HK-2 (cell line): ENCODE measurements at regions not wholly inside any gene's neighbourhood (a gene's known extent, or its start where the extent isn't known, plus 50 kb on each side); places are given as distances from the start of the nearest gene placed in this dataset.
A peak's percentile ranks its signal among the peaks of the same experiment; 100 is the strongest.
"Not testable (repeated sequence)": the region's sequence is repeated elsewhere in the genome, so short reads cannot be mapped to it uniquely, and the experiment has no call there.

Source experiments
- DNase-seq: peaks from one replicate; pipeline ENCODE4 v3.0.0-alpha.2; 2018; ENCODE audit not compliant: unreplicated experiment

DNA sequence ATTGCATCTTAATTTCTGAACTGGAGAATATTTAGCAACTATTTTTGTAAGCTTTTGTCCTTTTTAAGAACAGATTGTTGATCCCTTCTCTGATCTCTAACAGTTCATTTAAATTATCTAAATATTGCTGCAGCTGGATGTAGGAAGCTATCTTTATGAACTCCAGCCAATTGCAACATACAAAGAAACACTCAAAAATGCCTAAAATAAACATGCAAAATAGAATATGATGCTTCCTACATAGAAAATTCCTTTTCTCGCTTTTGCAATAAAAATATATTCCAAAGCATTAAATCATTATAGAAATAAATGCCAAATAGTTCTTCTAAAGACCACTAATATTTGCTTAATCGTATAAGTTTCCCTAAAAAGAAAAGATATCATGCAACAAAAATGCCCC lies 218.6 kb downstream of the LURAP1L start:
- DNase-seq: no peak

GRCh38 chr9:12997009-12997408 lies 222.2 kb downstream of the LURAP1L start:
- DNase-seq: no peak

DNA sequence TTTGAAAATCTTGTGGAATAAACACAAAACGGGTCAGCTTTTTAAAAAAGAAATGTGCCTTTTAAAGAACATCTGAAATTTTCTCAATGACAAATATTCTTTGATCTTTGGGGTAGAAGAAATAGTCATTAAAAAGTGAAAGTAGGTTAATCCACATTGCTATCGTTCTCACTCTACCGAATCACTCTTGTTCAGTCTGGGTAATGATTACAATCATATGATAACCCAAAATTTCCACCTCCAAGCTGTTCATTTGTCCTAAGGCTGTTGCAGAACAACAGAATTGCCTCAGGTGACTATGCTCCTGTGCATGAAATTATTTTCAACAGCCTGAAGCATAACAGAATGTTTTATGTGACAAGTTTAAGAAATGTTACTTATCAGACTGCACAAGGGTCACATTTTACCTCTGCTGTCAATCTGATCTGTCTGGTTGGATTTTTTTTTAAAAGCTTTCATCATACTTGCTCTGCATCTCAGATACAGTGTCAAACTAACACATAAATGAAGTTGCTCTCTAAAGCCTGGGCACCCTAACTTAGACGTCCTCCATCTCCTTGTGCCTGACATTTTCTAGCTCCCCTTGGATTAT lies 227.3 kb downstream of the LURAP1L start:
- no peak for DNase-seq

- no peak for DNase-seq
Measured at GRCh38 chr9:13002740-13003139, 227.9 kb downstream of the LURAP1L start.

- DNase-seq: no peak
Measured at GRCh38 chr9:13009871-13010270, 235.1 kb downstream of the LURAP1L start.

GRCh38 chr9:13013991-13014883 lies 239.4 kb downstream of the LURAP1L start:
- DNase-seq: no peak

DNA sequence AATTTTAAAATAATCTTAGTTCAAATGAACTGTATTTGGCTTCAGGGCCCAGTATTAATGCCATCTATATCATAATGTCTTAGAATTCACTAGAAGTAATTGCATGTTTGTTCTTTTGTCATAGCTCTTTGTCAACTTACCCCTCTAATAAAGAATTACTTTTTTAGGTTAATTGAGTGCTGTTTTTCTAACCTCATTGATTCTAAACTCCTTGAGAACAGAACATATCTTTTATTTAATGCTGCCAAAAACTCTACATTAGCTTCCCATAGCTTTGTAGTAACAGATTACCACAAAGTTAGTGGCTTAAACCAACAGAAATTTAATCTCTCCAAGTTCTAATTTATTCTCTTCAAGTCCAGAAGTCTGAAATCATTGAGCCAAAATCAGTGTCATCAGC lies 242.4 kb downstream of the LURAP1L start:
- DNase-seq: no peak

DNA sequence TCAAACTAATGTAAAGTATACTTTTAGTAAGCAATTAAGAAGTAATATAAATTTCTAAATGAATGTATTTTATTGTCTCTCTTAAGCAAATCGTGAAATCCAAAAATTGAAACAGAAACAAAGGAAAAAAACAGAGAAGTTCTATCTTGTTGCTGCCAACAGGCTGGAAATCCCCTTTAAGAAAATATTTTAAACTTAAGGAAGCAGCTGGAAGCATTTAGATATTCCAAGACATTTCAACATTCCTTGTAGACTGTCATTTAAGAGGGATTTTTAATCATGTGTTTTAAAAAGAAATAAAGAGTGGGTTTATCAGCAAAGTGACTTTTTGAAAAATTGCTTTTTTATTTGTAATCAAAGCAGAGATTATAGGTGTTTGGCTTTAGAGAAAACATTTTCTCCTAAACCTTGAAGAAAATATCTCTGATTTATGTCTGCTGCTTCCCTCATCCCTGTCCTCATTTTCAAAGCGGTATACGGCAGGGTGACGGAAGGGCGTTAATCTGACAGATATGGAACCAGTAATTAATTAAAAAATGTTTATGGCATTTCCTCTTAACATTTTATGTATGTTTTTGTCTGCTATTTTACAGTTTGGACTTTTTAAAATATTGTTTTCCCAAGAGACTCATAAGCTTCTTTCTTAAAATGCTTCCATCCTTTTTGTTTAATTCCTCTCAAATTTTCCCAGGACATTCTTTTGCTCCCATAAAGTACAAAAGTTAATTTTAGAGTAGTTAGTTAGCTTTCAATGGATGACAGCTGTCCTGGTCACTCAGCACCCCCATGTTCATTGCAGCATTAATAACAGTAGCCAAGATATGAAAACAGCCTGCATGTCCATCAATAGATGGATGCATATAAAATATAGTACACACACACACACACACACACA lies 245.6 kb downstream of the LURAP1L start:
- DNase-seq: no peak

DNA sequence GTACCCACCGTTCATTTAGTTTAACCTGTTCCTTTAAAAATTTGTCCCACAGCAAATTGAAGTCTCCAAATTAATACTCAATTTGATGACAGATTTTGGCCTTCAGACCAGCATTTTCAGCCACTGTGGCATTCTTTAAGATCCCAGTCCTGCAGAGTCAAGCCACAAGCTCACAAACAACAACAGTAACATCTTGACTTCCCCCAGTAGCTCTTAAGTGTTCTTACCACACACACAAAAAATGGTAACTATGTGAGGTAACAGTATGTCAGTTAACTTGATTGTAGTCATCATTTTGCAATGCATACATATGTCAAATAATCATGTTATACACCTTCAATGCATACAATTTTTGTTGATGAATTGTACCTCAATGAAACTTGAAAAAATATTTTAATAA lies 247.9 kb downstream of the LURAP1L start:
- no peak for DNase-seq

DNA sequence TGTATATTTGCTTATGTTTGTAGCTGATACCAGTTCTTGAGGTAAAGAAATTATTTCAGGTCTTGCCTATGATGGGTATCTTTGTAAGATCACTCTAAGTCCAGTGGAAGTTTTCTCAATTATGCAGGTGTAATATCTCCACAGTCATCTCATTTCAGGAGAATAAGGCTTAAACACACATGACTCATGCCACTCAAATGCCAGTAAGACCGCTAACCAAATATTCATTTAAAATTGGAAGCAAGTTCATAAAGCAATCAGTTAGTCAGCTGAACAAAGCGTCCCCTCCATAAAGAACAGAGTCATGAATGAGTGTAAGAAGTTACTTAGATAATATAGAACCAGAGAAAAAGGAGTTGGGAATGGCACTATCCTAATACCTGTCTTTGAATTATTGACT lies 248.7 kb downstream of the LURAP1L start:
- DNase-seq: no peak

DNA sequence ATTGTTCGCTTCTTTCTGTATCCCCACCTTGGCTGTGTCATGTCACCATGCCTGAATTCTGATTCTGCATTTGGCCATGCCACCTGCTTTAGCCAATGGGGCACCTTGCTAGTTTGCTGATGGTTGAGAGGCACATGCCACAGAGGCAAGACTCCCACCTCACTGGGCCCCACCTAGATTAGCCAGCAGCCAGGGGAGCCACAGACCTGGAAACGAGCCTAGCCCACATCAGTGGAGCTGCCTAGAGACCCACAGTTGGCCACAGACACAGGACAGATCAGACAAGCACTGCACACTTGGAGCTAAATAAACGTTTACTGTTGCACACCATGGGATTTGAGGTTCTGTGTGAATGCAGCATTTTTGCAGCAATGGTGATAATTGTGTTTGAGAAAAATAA lies 252.1 kb downstream of the LURAP1L start:
- no peak for DNase-seq

DNA sequence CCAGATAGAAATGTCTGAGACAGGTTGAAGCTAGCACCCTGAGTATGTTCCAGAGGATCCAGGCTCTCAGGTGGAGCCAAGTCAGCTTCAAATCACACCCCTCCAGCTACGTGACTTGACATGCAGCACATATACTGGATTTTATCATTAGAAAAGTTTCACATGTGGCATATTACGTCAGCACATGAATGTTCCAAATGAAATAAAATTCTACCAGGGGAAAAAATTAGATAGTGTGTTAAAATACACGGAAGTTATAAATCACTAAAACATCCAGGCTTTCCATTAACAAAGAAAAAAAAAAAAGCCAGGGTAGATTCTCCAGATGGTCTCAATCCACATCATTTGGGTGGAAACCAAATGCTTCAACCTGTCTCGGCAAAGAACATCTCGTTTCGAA lies 251.6 kb downstream of the MPDZ start:
- no peak for DNase-seq

DNA sequence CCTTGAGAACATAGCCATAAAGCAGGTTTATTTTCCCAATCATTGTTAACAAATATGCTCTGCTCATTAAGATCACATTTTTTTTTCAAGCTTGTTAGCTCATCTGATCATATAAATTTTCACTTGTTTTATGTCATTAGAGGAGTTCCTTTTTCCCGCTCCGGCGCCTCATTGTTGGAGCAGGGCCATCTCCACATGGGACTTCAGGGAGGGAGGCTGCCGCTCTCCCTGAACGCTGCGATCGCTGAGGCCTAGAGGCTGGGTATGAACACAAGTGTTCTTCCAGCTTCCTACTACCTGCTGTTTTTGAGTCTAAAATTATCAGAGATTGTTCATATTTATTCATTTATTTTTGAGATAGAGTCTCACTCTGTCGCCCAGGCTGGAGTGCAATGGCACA lies 246.9 kb downstream of the MPDZ start:
- DNase-seq: no peak

GRCh38 chr9:13033959-13034693 lies 245.4 kb downstream of the MPDZ start:
- DNase-seq: peak; percentile 59

- DNase-seq: no peak
Measured at GRCh38 chr9:13034694-13035002, 244.8 kb downstream of the MPDZ start.

DNA sequence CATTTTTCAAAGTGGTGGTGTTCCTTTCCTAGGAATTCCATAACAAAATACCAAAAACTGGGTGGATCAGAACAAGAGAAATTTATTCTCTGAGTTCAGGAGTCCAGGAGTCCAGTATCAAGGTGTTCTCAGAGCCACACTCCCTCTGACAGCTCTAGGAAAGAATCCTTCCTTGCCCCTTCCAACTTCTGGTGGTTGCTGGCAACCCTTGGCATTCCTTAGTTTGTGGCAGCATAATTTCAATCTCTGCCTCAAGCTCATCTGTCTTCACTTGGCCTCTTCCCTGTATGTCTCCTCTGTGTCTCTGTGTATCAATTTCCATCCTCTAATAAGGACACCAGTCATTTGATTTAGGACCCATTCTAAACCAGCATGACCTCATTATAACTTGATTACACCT lies 243.7 kb downstream of the MPDZ start:
- no peak for DNase-seq

- not testable (repeated sequence) for DNase-seq
Measured at GRCh38 chr9:13037808-13038207, 241.7 kb downstream of the MPDZ start.

- no peak for DNase-seq
Measured at GRCh38 chr9:13047827-13048587, 231.5 kb downstream of the MPDZ start.

GRCh38 chr9:13049223-13049622 lies 230.3 kb downstream of the MPDZ start:
- no peak for DNase-seq

- DNase-seq: no peak
Measured at GRCh38 chr9:13053504-13053903, 226.0 kb downstream of the MPDZ start.

GRCh38 chr9:13054389-13054788 lies 225.1 kb downstream of the MPDZ start:
- DNase-seq: no peak
